ENCODE measurements at regions not wholly inside any gene's neighbourhood (a gene's known extent, or its start where the extent isn't known, plus 50 kb on each side); places are given as distances from the start of the nearest gene placed in this dataset.

DNA sequence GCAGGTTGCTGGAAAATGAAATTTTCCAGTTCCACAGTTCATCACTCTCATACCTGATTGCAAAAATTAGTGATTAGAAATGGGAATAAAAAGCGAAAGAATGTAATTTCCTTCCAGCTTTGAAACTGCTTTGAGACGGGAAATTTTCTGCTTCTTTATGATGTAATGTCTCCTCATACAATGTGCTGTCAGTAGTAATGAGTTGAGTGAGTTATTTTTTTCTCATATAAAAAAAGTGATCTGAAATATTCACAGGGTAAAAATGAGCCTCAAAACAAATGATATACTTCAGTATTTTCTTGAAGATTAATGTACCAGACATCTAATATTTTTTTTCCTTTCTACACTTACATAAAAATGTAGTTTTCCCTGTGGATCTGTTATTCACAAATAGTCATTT, 179.1 kb upstream of the FAT4 start:
- no peak for DNase-seq

DNA sequence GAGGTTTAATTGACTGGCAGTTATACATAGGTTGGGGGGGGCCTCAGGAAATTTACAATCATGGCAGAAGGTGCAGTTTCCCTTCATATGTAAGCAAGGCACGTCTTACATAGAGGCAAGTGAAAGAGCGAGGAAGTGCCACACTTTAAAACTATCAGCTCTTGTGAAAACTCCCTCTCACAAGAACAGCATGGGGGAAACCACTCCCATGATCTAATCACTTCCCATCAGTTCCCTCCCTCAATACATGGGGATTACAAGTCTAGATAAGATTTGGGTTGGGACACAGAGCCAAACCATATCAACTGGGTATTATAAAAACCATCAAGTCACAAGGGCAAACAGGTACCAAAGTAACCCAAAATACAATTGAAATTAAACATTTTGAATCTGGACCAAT, 182.0 kb upstream of the FAT4 start:
- no peak for DNase-seq

DNA sequence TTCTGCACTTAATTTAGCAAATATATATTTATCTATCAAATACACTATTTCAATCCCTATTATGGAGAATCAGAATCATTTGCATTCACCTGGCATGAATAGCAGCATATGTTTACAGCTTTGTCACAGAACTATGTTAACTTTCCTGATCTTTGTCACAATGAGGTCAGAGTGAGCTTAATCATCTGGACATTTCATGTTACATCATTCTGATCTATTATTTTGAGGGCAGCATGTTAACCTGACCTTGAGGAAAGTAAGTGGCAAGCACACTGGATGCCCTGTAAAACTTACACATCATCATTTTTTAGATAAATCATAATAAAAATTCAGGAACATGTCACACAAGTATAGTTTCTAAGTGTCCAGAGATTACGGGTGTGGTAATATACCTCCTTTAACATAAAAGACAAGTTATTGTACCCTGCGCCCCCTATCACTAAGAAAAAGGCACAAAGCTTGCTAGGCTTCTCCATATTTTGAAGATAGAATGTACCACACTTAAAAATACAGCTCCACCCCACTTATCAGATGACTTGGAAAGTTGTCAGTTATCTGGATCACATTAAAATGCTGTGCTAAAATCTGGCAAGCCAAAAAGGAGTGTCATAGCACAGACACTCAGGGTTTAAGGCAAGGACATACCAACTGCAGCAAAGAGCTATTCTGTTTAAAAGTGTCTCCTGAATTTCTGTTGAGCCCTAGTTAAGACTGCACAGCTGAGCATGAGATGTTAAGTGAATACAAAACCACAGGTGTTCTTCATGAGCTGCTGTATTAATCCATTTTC, 182.7 kb upstream of the FAT4 start:
- no peak for DNase-seq

DNA sequence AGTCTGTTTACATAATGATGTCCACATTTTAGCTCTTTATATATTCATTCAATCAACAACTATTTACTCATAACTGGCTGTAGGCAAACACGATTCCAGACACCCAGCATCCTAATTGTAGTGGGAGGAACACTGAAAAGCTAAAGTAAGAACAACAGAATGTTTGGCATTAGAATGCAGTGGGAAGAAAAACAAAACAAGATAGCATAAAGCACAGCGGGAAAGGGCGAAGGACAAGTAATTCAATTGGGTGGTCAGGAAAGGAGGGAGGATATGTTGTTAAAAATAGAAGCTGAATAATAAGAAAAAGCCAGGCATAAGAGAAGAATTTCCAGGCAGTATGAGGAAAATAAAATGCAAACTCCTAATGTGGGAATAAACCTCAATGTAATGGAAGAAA, 189.5 kb upstream of the FAT4 start:
- DNase-seq, result no peak

DNA sequence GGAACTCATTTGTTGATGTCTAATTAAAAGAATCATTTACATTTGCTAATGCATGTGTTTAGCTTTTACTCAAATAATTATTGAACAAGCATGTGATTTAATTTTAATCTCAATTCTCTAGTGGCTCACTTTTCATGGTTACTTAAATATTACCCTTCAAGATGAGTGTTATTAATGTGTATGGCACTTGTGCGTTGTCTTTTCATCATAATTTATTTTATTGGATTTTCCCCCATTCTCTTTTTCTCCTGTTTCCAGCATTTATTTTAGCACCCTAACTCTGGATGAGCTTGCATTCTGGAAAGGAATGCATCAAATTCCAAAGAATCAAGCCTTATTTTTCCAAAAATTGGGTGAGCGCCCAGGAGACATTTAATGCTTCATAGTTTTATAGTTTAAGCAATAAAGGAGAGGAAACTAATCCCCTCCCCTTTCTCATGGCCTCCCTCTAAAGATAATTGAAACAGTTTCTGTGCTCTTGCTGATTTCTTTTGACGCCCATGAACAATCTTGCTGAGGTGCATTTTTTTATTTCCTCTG, 191.1 kb upstream of the FAT4 start:
- no peak for DNase-seq

DNA sequence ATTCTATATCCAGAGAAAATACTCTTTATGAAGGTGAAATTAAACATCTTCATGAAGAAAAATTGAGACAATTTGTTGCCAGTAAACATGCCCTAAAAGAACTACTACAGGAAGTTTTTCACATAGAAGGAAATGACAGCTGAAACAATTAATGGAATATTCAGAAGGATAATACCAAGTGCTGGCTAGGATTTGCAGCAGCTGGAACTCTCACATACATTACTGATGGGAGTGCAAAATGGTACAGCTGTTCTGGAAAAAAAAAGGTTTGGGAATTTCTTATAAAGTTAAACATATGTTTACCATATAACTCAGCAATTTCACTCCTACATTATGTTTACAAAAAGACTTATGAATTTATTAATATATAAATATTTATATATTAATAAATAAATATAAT, 193.2 kb upstream of the FAT4 start:
- no peak for DNase-seq

DNA sequence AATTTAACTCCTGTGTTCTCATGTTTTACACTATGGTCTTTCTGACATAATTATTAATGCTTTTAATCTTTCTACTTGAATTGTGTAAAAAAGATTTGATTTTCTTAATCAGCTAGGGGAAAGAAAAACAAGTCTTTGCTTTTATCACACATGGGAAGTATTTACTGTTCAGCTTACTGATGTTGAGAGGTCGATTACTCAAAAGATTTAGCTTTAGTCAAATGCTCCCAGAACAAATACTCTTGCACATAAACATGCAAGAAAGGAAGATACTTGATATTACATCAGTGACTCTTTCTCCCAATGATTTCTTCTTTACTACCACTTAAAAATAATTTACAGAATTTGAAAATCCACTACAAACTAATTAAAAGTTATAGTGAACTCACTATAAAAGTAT, 198.3 kb upstream of the FAT4 start:
- no peak for DNase-seq

DNA sequence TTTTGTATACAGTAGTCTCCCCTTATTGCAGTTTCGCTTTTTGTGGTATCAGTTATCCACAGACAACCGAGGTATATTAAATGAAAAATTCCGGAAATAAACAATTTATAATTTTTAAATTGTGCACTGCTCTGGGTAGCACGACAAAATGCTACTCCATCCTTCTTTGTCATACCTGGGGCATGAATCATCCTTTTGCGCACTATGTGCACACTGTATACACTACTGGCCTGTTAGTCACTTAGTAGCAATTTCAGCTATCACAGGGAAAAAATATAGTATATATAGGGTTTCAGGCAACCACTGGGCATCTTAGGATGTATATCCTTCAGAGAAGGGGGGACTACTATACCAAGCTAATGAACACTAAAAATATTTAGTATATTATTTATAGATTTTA, 198.8 kb upstream of the FAT4 start:
- no peak for DNase-seq

DNA sequence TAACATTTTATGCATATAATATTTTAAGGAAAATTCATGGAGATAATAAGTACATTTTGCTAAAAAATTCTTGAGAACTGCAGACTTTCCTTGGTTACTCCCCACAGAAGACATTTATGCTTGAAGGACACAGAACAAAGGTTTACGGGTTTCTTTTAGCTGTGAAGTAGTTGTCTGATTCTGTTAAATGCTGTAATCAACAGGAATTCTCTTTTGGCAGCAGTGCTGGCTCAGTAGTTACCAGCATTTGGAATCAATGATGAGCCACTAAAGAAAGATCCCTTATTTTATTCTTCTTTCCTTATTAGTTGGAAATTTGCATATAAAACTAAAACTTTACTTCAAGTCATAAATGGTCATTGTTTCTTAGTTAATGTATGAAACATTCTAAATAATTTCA, 199.3 kb upstream of the FAT4 start:
- DNase-seq, result no peak

DNA sequence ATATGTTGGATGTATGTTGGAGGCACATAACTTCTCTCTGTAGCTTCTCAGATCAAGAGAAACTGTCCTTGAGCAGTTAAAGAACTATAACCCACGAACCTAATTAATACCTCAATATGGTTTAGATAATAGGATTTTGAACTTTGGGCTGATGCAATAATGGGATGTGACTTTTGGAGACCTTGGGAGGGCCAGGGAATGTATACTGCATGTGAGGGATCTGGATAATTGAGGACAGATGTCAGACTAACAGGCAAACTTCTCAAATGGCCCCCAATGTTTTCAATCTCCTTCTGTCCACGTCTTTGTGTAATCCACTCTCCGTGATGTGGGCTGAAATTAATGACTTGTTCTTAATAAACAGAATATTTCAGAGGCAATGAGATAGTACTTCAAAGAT, 202.2 kb upstream of the FAT4 start:
- no peak for DNase-seq

DNA sequence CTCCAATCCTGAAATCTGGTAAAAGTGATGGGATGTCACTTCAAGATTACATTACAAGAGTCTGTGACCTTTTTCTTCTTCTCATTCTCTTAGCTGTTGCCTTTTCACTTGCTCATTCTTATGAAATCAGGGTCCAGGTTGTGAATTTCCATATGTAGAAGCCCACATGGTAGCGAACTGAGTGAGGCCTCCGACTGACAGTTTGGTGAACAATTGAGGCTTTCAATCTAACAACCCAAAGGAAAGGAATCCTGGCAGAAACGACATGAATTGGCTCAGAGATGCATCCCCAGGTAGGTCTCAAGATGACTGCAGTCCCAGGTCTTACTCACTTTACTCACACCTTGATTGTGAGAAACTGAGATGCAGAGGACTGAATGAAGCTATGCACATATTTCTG, 203.4 kb upstream of the FAT4 start:
- DNase-seq, result no peak

DNA sequence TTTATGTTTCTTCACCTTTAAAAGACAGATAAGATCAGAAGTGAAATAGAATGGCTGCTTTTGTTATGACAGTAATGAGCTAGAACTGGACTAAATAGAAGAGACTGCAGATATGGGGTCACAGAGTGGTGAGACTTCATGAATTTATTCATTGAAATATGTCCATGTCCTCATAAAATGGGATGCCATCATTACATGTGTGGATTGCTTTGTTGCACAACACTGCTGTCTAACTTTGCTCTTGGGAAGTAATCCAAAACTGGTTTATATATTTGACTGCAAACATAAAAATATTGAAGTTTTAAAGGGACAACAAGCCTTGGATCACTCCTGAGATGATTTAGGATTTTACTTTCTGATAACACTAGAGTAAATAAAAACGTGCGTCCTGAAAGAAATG, 209.2 kb upstream of the FAT4 start:
- DNase-seq, result no peak

DNA sequence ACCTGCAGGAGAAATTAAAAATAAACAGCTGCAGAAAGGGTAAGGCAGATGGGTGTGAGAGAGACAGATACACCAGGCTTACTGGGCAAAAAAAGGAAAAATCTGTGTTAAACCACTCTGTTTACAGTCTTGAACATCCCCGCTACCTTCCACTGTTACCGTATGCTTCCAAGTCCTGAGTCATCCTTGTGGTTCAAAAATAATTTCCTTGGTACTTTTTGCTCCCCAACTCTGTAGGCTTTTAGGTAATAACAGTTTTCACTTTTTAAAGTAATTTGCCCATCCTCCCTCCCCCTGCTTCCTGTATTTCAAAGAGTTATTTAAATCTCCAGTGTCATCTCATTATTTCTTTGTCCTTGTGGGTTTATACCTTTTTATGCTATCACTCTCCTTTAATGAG, 210.1 kb upstream of the FAT4 start:
- no peak for DNase-seq

DNA sequence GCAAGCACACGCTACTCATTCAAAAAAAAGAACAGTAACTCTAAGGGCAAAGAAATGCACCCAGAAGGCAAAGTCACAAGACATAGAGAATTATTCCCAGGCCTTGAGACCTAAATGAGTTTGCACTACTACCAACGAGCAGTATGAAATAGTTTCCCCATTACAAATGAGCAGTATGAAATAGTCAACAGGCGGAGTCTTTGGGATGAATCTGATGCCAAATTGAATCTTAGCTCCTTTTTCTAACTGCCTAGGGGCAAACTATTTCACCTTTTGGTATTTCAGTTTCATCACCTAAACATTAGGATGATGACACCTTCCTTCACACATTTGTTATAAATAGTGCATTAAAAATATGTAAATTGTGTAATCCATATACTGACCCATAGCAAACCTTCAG, 213.0 kb upstream of the FAT4 start:
- no peak for DNase-seq

DNA sequence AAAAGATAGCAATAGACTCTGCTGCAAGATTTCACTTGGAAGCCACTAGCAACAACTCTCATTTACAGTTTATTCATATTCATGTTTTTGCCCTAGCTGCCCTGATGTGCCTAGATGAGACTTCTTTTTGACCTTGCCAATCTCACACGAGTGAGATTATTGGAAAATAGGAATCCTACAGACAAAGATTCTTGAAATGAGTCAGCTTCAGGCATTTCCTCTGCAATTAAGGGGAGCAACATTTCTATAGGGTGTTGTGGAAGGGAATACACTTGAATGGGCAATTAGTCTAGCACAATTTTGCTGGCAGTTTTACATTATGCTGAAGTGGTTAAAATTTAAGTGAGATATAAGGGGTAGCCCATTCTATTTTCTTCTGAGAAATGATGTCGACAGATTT, 217.0 kb upstream of the FAT4 start:
- DNase-seq, result no peak

DNA sequence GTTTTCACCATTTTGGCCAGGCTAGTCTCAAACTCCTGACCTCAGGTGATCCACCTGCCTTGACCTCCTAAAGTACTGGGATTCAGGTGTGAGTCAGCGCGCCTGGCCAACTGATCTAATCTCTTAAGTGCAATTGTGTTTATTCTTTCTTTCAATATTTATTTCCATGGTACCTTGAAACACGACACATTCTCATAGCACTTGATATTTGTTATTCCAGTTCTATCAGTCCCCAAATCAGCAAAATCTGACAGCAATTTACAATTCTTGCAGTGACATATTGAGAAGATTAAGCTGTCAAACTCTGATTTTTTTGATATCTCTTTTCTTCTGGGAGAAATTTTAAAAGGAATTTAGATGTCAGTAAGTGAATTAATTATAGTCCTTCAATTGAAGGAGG, 218.1 kb upstream of the FAT4 start:
- no peak for DNase-seq

DNA sequence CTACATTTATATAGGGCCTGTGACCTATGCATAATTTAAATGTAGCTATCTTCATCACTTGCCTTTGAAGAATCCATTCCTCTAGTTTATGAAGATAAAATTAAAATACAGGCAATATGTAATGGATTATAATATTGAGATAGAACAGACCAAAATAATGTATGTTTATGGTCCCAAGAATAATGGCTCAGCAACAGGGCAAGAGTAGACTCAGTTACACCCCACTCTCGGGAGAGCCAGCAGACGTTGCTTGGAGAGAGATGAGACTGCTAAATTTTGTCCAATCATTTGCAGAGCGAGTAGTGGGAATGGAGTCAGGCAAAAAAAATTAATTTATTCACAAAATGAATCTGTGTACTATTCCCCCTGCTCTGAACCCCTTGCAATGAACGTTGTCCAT, 223.2 kb upstream of the FAT4 start:
- no peak for DNase-seq

DNA sequence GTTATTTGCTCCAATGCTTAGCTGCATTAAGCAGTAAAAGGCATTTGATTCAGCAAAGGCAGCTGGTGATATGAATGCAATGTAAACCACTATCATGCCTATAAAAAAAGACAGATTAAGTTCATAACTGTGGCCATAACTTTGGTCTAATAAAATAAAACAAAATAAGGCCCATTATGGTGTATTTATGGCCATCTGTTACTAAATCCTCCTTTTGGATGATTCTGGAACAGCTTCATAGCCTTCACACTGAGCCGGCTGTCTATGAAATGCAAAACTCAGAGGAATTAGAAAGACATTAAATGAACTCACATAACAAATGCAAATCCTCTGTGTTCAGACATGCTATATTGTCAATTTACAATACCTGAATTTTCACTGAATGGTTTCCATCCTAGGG, 223.7 kb upstream of the FAT4 start:
- DNase-seq, result no peak

DNA sequence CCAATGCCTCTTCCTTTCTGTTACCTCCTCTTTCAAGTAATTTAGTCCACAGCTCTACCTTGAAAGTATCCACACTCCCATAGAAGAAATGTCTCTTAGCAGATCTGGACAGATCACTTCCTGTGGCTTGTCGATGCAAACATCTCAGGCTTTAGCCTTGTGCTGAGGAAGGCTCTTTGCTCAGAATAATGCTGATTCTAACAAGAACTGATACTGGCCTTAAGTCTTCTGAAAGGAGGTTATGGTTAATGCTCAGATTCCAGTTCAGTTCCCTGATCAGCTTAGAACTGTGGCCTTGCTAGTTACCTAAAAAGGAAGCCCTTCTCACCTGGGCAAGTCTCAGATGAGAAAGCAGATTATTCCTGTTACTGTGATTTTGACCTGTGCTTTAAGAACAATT, 230.1 kb upstream of the FAT4 start:
- no peak for DNase-seq

DNA sequence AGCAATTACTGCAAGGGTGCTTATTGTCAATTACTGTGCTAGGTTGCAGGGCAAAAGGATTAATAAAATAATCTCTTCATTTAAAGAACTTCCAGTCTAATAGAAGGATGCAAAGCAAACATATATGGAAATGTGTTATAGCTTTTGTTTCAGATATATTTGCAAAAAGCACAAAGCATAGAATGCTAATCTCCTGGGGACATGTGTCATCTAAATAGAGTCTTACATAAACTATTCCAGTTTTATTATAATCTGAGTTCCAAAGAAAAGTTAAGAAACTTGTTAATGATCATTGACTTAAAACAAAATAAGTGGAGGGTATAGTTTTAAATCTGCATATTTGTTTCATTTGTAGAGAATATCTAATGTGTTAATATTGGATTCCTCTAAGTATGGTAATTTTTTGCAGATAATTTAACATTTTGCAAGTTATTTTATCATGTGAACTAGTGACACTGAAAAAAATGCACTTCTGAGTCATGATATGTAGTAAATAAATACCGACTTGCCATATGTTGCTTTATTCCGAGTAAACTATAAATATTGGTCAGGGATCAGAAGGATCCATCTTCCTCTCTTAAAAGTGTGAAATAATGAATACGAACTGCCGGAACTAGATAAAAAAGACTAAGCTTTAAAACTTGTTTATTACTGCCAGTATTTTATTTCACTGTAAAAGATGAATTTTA, 231.9 kb upstream of the FAT4 start:
- no peak for DNase-seq

DNA sequence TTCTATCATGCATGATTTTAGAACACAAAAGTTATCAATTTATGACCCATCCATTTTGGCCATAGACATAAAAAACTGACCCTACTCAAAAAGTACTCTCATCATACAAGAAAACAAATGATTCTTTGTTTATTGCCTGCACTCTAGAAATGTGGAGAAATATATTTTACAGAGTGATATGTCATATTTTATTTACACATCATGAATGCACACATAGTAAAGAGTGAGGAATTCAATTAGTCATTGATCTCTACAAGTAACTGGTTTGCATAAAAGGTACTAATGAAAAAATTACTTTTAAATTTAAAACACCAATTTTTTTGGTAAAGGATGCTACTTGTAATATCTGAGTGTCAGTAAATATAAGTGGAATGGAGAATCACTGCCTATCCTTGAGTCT, 242.5 kb upstream of the FAT4 start:
- no peak for DNase-seq

DNA sequence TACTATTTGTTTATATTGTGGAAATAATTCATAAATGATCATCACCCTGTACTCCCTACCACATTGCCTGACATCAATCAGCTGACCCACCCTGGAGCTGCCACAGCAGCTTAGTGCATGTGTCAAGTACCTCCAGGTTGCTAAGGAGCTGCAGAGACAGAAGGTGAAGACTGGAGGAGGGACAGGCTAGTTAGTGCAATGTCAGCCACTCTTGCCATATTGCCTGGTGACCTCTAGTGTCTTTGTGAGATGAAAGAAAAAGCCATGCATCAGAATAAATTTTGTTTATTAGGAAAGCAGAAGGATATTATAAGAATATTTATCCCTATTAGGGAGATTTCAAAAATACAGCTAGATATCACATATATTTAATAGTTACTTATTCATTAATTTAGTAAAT, 243.9 kb upstream of the FAT4 start:
- no peak for DNase-seq

DNA sequence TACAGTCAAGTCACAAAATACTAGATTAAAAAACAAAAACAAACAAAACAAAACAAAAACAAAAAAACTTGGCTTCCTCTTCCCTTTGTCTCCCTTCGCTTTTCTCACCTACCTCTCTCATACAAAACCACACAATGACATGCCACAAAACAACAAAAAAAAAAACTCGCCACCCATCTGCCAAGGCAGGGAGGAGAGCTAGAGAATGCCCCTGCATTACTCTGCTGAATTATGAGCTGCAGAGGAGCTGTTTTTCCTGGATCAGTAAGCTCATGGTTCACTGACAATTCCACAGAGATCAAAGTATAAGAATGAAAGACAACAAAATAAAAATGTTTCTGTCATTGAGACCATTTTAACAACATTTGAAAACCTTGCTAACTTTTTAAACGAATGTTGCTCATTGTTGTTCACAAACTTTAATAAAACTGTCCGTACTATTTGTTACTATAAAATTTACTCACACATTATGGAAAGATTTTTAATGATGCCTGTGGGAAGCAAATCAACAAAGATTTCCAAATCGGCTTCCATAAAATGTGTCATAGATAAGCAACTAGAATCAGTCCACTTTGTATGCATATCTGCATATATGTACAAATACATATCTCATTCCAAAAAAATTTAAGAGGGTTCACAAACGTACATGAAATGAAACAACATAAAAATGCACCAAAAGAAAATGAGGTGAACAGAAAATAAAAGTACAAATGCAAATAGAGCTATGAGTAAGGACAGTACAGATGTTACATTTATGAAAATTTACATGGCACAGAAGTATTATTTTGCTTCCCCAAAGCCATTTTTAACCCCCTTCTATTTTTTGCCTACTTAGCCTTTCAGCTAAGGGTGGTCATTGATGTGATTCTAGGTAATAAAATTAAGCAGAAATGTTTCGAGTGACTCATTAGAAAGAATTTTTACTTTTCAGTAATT, 252.4 kb upstream of the FAT4 start:
- no peak for DNase-seq

DNA sequence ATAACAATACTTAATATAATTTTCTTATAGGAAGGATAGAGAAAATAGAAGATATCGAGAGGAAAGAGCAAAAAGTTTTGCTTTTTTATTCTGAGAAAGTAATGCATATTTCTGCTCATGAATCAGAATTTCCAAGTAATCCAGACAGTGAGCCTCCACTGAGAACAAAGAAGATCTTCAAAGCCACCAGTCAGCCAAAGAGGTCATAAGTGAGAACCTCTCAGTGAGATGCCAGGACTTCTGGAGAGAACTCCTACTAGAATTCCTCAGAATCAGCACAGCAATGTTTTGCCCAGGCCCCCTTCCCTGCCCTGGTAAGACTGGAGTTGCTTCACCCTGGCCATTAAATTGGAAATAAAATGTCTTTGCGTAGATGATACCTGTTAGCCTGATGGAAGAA, 254.4 kb upstream of the FAT4 start:
- DNase-seq, result no peak
